HPDE6-E6E7 (cell line): ENCODE measurements at regions not wholly inside any gene's neighbourhood (a gene's known extent, or its start where the extent isn't known, plus 50 kb on each side); places are given as distances from the start of the nearest gene placed in this dataset.
"Not testable (repeated sequence)": the region's sequence is repeated elsewhere in the genome, so short reads cannot be mapped to it uniquely, and the experiment has no call there.

Experiments used
- DNase-seq: peaks from one replicate; pipeline ENCODE4 v3.0.0; 2011; ENCODE audit warnings: missing footprints; ENCODE audit errors: extremely low spot score

GRCh38 chr3:34635352-34635850 is 837.0 kb downstream of the PDCD6IP start:
- no peak for DNase-seq

- no peak for DNase-seq
Observed at GRCh38 chr3:34646911-34647460, 848.6 kb downstream of the PDCD6IP start.

GRCh38 chr3:34650131-34650530 is 851.7 kb downstream of the PDCD6IP start:
- DNase-seq, result no peak

- DNase-seq, result no peak
Observed at GRCh38 chr3:34668915-34669314, 870.5 kb downstream of the PDCD6IP start.

GRCh38 chr3:34669490-34669889 is 871.1 kb downstream of the PDCD6IP start:
- no peak for DNase-seq

GRCh38 chr3:34675383-34676120 is 877.1 kb downstream of the PDCD6IP start:
- DNase-seq, result no peak

- no peak for DNase-seq
Observed at GRCh38 chr3:34676436-34676835, 878.0 kb downstream of the PDCD6IP start.

- DNase-seq, result no peak
Observed at GRCh38 chr3:34678575-34678974, 880.1 kb downstream of the PDCD6IP start.

GRCh38 chr3:34679055-34679454 is 880.6 kb downstream of the PDCD6IP start:
- not testable (repeated sequence) for DNase-seq

GRCh38 chr3:34683851-34684250 is 885.4 kb downstream of the PDCD6IP start:
- DNase-seq, result no peak

GRCh38 chr3:34686541-34686940 is 888.1 kb downstream of the PDCD6IP start:
- DNase-seq, result no peak

GRCh38 chr3:34687671-34688070 is 889.2 kb downstream of the PDCD6IP start:
- no peak for DNase-seq

- no peak for DNase-seq
Observed at GRCh38 chr3:34696831-34697230, 898.4 kb downstream of the PDCD6IP start.

GRCh38 chr3:34703053-34703452 is 904.6 kb downstream of the PDCD6IP start:
- DNase-seq, result no peak

- DNase-seq, result no peak
Observed at GRCh38 chr3:34724916-34725499, 914.3 kb upstream of the ARPP21 start.

GRCh38 chr3:34725774-34726173 is 913.6 kb upstream of the ARPP21 start:
- no peak for DNase-seq

GRCh38 chr3:34727700-34728099 is 911.6 kb upstream of the ARPP21 start:
- no peak for DNase-seq

GRCh38 chr3:34742151-34742550 is 897.2 kb upstream of the ARPP21 start:
- DNase-seq, result no peak

GRCh38 chr3:34758630-34759261 is 880.6 kb upstream of the ARPP21 start:
- no peak for DNase-seq

- no peak for DNase-seq
Observed at GRCh38 chr3:34777386-34777785, 861.9 kb upstream of the ARPP21 start.

- DNase-seq, result no peak
Observed at GRCh38 chr3:34779092-34779491, 860.2 kb upstream of the ARPP21 start.

GRCh38 chr3:34780294-34780693 is 859.0 kb upstream of the ARPP21 start:
- no peak for DNase-seq

- no peak for DNase-seq
Observed at GRCh38 chr3:34780973-34781372, 858.4 kb upstream of the ARPP21 start.
